SK-N-MC (cell line): ENCODE measurements at regions not wholly inside any gene's neighbourhood (a gene's known extent, or its start where the extent isn't known, plus 50 kb on each side); places are given as distances from the start of the nearest gene placed in this dataset.

Experiments
- EZH2 ChIP-seq: fragments of 200-600 bp; sonication (generic); IDR thresholded peaks from one replicate; pipeline ENCODE4 v1.6.1; 2017; ENCODE audit warnings: antibody characterized with exemption
- FOXP2 ChIP-seq: optimal IDR thresholded peaks from 2 replicates; pipeline ENCODE3; 2011; ENCODE audit warnings: mild to moderate bottlenecking, moderate library complexity; ENCODE audit not compliant: insufficient read depth; ENCODE audit errors: extremely low read length, control extremely low read depth
- POLR2AphosphoS5 ChIP-seq: IDR thresholded peaks from 2 replicates; pipeline ENCODE4 v1.6.1; 2012; ENCODE audit warnings: mild to moderate bottlenecking, low read depth, low read length, borderline replicate concordance

- no peak for TF ChIP-seq EZH2
- TF ChIP-seq POLR2AphosphoS5 = no peak
- TF ChIP-seq FOXP2 = no peak
Measured at GRCh38 chr1:67503974-67504373, 73.8 kb upstream of the SERBP1 start.
